ENCODE measurements at regions not wholly inside any gene's neighbourhood (a gene's known extent, or its start where the extent isn't known, plus 50 kb on each side); places are given as distances from the start of the nearest gene placed in this dataset.

DNA sequence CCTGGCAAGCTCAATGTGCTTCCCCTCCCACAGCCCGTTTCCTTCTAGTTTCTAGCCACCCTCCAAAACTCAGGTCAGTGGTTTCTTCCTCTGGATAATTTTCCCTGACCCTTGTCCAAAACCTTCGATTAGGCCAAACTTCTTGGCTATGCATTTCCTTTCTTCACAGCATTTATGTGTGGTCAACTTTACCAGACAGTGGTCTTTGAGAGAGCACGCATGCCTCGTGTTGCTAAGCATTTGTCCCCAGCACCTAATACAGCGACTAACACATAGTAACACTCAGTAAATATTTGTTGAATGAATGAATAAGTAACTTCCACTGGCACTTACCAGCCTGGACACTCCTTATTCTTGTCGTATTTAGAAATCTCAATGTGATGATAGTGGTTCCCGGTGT lies 610.7 kb downstream of the PLPP3 start (continued):
- TF ChIP-seq ZBED4 (CRISPR knock-in tag; IDR thresholded peaks at IDR 0.05; ENCODE audit: borderline replicate concordance) = no peak
- no peak for TF ChIP-seq PAF1 (CRISPR knock-in tag; IDR thresholded peaks at IDR 0.05)

- Histone ChIP-seq H3K9me3 (ENCODE audit: low read length) (no peaks in the 10 kb centered on the region), H3K36me3 (replicated peaks in 1 of 2; ENCODE audit: control insufficient read depth in 1 of 2, insufficient read depth in 2 of 2, low read length in 2 of 2) (no peaks in the 10 kb centered on the region), H3K79me2 (ENCODE audit: insufficient read depth, low read length) (no peaks in the 10 kb centered on the region), H2AFZ (ENCODE audit: low read length) (no peak overlapping the region), H3K4me1 (ENCODE audit: insufficient read depth, low read length) (no peaks in the 10 kb centered on the region), H4K20me1 (ENCODE audit: insufficient read depth, low read length) (no peaks in the 10 kb centered on the region), H3K4me3 (replicated peaks in 1 of 3; ENCODE audit: insufficient read depth in 1 of 3, low read depth in 2 of 3, low read length in 3 of 3) (no peak overlapping the region), H3K27me3 (ENCODE audit: control insufficient read depth in 1 of 2, insufficient read depth in 2 of 2, low read length in 2 of 2) (no peaks in the 10 kb centered on the region), H3K27ac (ENCODE audit: extremely low read length, insufficient read depth, low read length) (no peak overlapping the region), H3K9ac (ENCODE audit: insufficient read depth, low read depth, low read length) (no peak overlapping the region), H3K4me2 (ENCODE audit: low read depth, low read length) (no peak overlapping the region)
- ATAC-seq (no peak), FAIRE-seq (no peak), DNase-seq (ENCODE audit: low spot score) (no peak)
- CTCF ChIA-PET (ENCODE audit: low intra/inter-chr PET ratio, low total read pairs) = no interaction called here
- in situ Hi-C loops (cut with HindIII; ENCODE audit: extremely low pct_ligation_motif_present, low pct_unique_long_range_greater_than_20kb) (no loop called here), intact Hi-C loops (cut with micrococcal nuclease; ENCODE audit: unreplicated experiment) (no loop called here)
- no TSS peak for BruUV-seq (replicated peaks)
- POLR2A ChIA-PET = no interaction called here
- WGBS (ENCODE audit: low lambda C conversion rate) = 12% methylated on average over 5 of the region's 5 CpGs
- TF ChIP-seq PBX3 (CRISPR knock-in tag; IDR thresholded peaks at IDR 0.05; ENCODE audit: borderline replicate concordance) (no peak), FOXP4 (CRISPR knock-in tag; IDR thresholded peaks at IDR 0.05) (no peak), RELA (CRISPR knock-in tag; IDR thresholded peaks at IDR 0.05) (no peak), NFIC (IDR thresholded peaks at IDR 0.05; ENCODE audit: low read length) (no peak), BRD4 (CRISPR knock-in tag; IDR thresholded peaks at IDR 0.05) (no peak), TOPORS (CRISPR knock-in tag; IDR thresholded peaks at IDR 0.05) (no peak), ISX (CRISPR knock-in tag; conservative IDR thresholded peaks at IDR 0.05) (no peak), KDM5A (IDR thresholded peaks at IDR 0.05; ENCODE audit: borderline replicate concordance, low read length) (no peak), LRRFIP1 (CRISPR knock-in tag; conservative IDR thresholded peaks at IDR 0.05) (no peak), IRF1 (CRISPR knock-in tag; IDR thresholded peaks at IDR 0.05; ENCODE audit: low read depth) (no peak), ARNT2 (CRISPR knock-in tag; IDR thresholded peaks at IDR 0.05; ENCODE audit: low read depth) (no peak), ZNF543 (CRISPR knock-in tag; IDR thresholded peaks at IDR 0.05) (no peak)
Measured at GRCh38 chr1:55965981-55966461, 613.3 kb downstream of the PLPP3 start.
